ENCODE measurements at regions not wholly inside any gene's neighbourhood (a gene's known extent, or its start where the extent isn't known, plus 50 kb on each side); places are given as distances from the start of the nearest gene placed in this dataset.

DNA sequence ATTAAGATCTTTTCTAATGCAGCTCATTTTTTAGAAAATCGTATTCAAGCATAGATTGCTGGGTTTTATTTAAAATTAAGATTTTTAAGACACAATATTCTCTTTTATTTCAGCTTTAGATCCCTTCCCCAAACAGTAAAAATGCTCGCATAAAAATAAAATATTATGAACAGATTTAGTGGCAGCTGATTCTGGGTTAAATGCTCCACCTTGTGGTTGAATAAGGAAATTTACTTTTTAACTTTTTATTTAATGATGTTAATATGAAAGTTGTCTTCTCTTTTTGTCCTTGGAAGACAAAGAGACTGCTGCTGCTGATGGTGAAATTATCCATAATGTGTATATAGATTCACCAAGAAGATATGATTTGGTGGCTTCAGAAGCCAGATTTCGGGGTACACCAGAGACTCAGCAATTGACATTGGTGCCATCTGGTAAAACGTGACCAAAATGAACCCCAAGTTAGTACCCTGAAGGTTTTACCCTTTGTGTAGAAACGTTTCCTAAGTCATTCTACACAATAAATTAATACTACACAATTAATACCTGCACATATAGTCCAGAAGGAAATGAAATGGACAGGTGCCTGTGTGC, 128.0 kb downstream of the ADAMTS1 start:
- Histone ChIP-seq H3K36me3 (no peaks in the 10 kb centered on the region), H3K9me3 (no peaks in the 10 kb centered on the region), H3K4me3 (no peak overlapping the region), H3K4me1 (no peaks in the 10 kb centered on the region), H3K27me3 (no peaks in the 10 kb centered on the region), H3K27ac (no peak overlapping the region)
- intact Hi-C loops (cut with DNase I) = no loop called here
- 11% methylated on average over 5 of the region's 5 CpGs for WGBS (ENCODE audit: insufficient coverage, low coverage, low lambda C conversion rate, missing lambda C conversion rate)
- TF ChIP-seq, protein P1, sequence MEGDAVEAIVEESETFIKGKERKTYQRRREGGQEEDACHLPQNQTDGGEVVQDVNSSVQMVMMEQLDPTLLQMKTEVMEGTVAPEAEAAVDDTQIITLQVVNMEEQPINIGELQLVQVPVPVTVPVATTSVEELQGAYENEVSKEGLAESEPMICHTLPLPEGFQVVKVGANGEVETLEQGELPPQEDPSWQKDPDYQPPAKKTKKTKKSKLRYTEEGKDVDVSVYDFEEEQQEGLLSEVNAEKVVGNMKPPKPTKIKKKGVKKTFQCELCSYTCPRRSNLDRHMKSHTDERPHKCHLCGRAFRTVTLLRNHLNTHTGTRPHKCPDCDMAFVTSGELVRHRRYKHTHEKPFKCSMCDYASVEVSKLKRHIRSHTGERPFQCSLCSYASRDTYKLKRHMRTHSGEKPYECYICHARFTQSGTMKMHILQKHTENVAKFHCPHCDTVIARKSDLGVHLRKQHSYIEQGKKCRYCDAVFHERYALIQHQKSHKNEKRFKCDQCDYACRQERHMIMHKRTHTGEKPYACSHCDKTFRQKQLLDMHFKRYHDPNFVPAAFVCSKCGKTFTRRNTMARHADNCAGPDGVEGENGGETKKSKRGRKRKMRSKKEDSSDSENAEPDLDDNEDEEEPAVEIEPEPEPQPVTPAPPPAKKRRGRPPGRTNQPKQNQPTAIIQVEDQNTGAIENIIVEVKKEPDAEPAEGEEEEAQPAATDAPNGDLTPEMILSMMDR (IDR thresholded peaks at IDR 0.05) = peak; percentile 54 to 61 (median 57)
- TF ChIP-seq POLR2A (IDR thresholded peaks at IDR 0.05) = no peak
- DNase-seq (no peak), ATAC-seq (peak in 2 of 4 donors; percentile 39 to 42)

DNA sequence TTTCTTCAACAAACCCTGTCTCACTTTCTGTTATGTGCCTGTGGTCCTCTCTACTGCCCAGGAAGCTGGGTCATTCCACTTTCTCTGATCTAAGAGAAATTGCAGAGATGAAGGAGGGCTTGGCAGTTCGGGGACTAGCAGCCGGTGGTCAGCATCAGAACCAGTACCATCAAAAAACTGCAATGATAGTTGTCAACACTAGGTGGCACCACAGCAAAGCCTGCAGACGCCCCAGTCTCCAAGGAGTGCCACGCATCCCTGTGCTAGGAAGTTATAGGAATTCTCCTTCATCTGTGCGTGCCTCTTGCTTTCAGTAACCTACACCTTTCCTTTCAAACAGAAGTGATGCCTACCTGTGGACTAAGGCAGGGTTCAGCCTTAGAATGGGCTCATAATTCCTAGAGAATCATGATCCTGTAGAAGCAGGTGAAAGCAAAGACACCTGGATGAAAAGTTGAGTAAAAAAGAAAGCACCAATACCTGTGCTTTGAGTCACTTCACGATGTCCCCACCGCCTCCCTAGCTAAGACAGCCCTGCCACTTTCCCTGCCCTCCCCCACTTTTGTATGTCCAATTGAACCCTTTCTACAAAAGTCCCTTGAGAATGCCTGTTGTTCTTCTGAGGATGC, 129.2 kb downstream of the ADAMTS1 start:
- intact Hi-C loops (cut with DNase I) = no loop called here
- Histone ChIP-seq H3K4me1 (no peaks in the 10 kb centered on the region), H3K27ac (no peak overlapping the region), H3K27me3 (no peaks in the 10 kb centered on the region), H3K36me3 (no peaks in the 10 kb centered on the region), H3K4me3 (no peak overlapping the region), H3K9me3 (no peaks in the 10 kb centered on the region)
- TF ChIP-seq, protein P1 (IDR thresholded peaks at IDR 0.05) = peak; percentile 29 to 89 (median 84)
- TF ChIP-seq POLR2A (IDR thresholded peaks at IDR 0.05) = no peak
- DNase-seq = no peak
- WGBS (ENCODE audit: insufficient coverage, low coverage, low lambda C conversion rate, missing lambda C conversion rate) = 9% methylated on average over 7 of the region's 7 CpGs
- peak; percentile 85 to 91 (median 90) for ATAC-seq

DNA sequence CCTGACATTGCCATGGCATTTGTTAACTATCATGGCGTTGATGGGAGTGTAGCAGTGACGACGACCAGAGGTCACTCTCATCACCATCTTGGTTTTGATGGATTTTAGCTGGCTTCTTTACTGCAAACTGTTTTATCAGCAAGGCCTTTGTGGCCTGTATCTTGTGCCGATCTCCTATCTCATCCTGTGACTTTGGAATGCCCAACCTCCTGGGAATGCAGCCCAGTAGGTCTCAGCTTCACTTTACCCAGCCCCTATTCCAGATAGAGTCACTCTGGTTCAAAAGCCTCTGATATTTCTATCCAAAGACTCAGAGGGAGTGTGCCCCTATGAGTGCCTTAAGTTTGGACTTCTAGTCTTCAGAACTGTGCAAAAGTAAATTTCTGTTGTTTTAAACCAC, 130.1 kb downstream of the ADAMTS1 start:
- Histone ChIP-seq H3K4me1 (no peaks in the 10 kb centered on the region), H3K9me3 (no peaks in the 10 kb centered on the region), H3K36me3 (no peaks in the 10 kb centered on the region), H3K27me3 (no peaks in the 10 kb centered on the region), H3K27ac (no peak overlapping the region), H3K4me3 (no peak overlapping the region)
- no peak for ATAC-seq
- 89% methylated on average over 4 of the region's 4 CpGs for WGBS (ENCODE audit: insufficient coverage, low coverage, low lambda C conversion rate, missing lambda C conversion rate)
- intact Hi-C loops (cut with DNase I) = no loop called here
- DNase-seq = no peak
- no peak for TF ChIP-seq POLR2A (IDR thresholded peaks at IDR 0.05)
- TF ChIP-seq, protein P1 (IDR thresholded peaks at IDR 0.05) = no peak

DNA sequence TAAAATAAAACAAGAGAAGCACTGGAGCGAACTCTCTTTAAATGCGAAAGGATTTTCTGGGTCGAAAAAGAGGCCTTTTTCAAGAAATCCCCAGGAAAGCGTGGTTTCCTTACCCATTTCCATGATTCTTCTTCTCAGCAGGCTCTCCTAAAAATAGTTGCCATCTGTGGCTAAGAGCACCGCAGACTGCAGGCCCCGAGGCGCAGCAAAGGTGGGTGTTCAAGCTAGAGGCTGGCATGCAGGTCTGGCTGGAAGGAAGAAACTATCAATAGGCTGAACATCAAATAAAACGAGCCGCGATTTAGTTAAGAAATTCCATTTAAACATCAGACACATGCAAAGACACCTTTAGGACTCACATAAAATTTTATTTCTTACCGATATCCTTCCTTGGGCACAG, 135.1 kb downstream of the ADAMTS1 start:
- Histone ChIP-seq H3K27me3 (no peaks in the 10 kb centered on the region), H3K4me1 (no peaks in the 10 kb centered on the region), H3K27ac (no peak overlapping the region), H3K36me3 (no peaks in the 10 kb centered on the region), H3K4me3 (no peak overlapping the region), H3K9me3 (no peaks in the 10 kb centered on the region)
- intact Hi-C loops (cut with DNase I) = no loop called here
- no peak for ATAC-seq
- 62% methylated on average over 10 of the region's 11 CpGs for WGBS (ENCODE audit: insufficient coverage, low coverage, low lambda C conversion rate, missing lambda C conversion rate)
- no peak for TF ChIP-seq POLR2A (IDR thresholded peaks at IDR 0.05)
- TF ChIP-seq, protein P1 (IDR thresholded peaks at IDR 0.05) = no peak
- no peak for DNase-seq

Data from right lobe of liver (tissue), 6 donors.